Activated B cell treated with CpG ODN at 0.5 μM for 24 hours (primary cell): ENCODE measurements at regions not wholly inside any gene's neighbourhood (a gene's known extent, or its start where the extent isn't known, plus 50 kb on each side); places are given as distances from the start of the nearest gene placed in this dataset.

Source experiments
- ATAC-seq: fragments of 200-7000 bp; cut with Tn5 transposase; one replicate; pipeline ENCODE4 v1.10.0; 2021; ENCODE audit warnings: low read depth, mild to moderate bottlenecking, moderate library complexity
- CTCF ChIA-PET: fragments of 350-600 bp; sonication (Branson Sonifier 250); formaldehyde crosslinking; loops from one replicate; lab custom pipeline; 2021; ENCODE audit warnings: antibody characterized with exemption; lab: Charles Lee
- POLR2A ChIA-PET: fragments of 350-600 bp; sonication (Branson Sonifier 250); formaldehyde crosslinking; loops from one replicate; lab custom pipeline; 2021; ENCODE audit warnings: antibody characterized with exemption; lab: Charles Lee
- DNase-seq: peaks from one replicate; pipeline ENCODE4 v3.0.0; 2022
- H3K27ac Mint-ChIP-seq: one replicate; pipeline ENCODE4 v1.8.0; 2020; ENCODE audit warnings: mixed read lengths
- H3K27me3 Mint-ChIP-seq: one replicate; pipeline ENCODE4 v1.8.0; 2021; ENCODE audit warnings: mixed read lengths
- H3K36me3 Mint-ChIP-seq: one replicate; pipeline ENCODE4 v1.8.0; 2021; ENCODE audit warnings: low read depth, mixed read lengths
- H3K4me1 Mint-ChIP-seq: one replicate; pipeline ENCODE4 v1.8.0; 2021; ENCODE audit warnings: mixed read lengths
- H3K4me3 Mint-ChIP-seq: one replicate; pipeline ENCODE4 v1.8.0; 2020; ENCODE audit warnings: mild to moderate bottlenecking, mixed read lengths
- H3K9me3 Mint-ChIP-seq: one replicate; pipeline ENCODE4 v1.8.0; 2020; ENCODE audit warnings: mixed read lengths
- CTCF ChIP-seq: fragments of 200-600 bp; IDR thresholded peaks from one replicate; pipeline ENCODE4 v1.8.0; 2022; ENCODE audit warnings: antibody characterized with exemption, mild to moderate bottlenecking
- intact Hi-C: fragments of 100-400 bp; cut with micrococcal nuclease; formaldehyde crosslinking; loops from one replicate; pipeline ENCODE4 v1.15.1; 2024

- Mint-ChIP-seq H3K36me3 (no peaks in the 10 kb centered on the region), H3K9me3 (peaks cover 2% of the 10 kb centered on the region), H3K4me3 (no peak overlapping the region), H3K27me3 (no peaks in the 10 kb centered on the region), H3K27ac (no peak overlapping the region), H3K4me1 (no peaks in the 10 kb centered on the region)
- ATAC-seq (no peak), DNase-seq (no peak)
- POLR2A ChIA-PET, result no interaction called here
- TF ChIP-seq CTCF, result no peak
- CTCF ChIA-PET, result no interaction called here
- intact Hi-C loops, result no loop called here
Observed at GRCh38 chr7:49260538-49260937, 336.2 kb downstream of the CDC14C start.

GRCh38 chr7:49261928-49262327 lies 337.6 kb downstream of the CDC14C start:
- intact Hi-C loops, result no loop called here
- Mint-ChIP-seq H3K27me3 (no peaks in the 10 kb centered on the region), H3K9me3 (no peaks in the 10 kb centered on the region), H3K4me1 (no peaks in the 10 kb centered on the region), H3K4me3 (no peak overlapping the region), H3K27ac (no peak overlapping the region), H3K36me3 (no peaks in the 10 kb centered on the region)
- no peak for DNase-seq
- no peak for TF ChIP-seq CTCF
- no peak for ATAC-seq
- POLR2A ChIA-PET, result no interaction called here
- CTCF ChIA-PET, result no interaction called here

- Mint-ChIP-seq H3K4me3 (no peak overlapping the region), H3K27ac (no peak overlapping the region), H3K36me3 (no peaks in the 10 kb centered on the region), H3K27me3 (no peaks in the 10 kb centered on the region), H3K4me1 (no peaks in the 10 kb centered on the region), H3K9me3 (no peaks in the 10 kb centered on the region)
- ATAC-seq (no peak), DNase-seq (no peak)
- no peak for TF ChIP-seq CTCF
- intact Hi-C loops, result no loop called here
- CTCF ChIA-PET, result no interaction called here
- POLR2A ChIA-PET, result no interaction called here
Observed at GRCh38 chr7:49264530-49264929, 340.2 kb downstream of the CDC14C start.

GRCh38 chr7:49273897-49274296 lies 349.6 kb downstream of the CDC14C start:
- DNase-seq (no peak), ATAC-seq (no peak)
- intact Hi-C loops, result no loop called here
- no peak for TF ChIP-seq CTCF
- Mint-ChIP-seq H3K9me3 (peaks cover 2% of the 10 kb centered on the region), H3K27ac (no peak overlapping the region), H3K36me3 (no peaks in the 10 kb centered on the region), H3K4me3 (no peak overlapping the region), H3K4me1 (no peaks in the 10 kb centered on the region), H3K27me3 (no peaks in the 10 kb centered on the region)
- POLR2A ChIA-PET, result no interaction called here
- CTCF ChIA-PET, result no interaction called here

GRCh38 chr7:49279891-49280290 lies 355.5 kb downstream of the CDC14C start:
- ChIA-PET CTCF (no interaction called here), POLR2A (no interaction called here)
- no peak for TF ChIP-seq CTCF
- H3K9me3 Mint-ChIP-seq, result peaks cover 2% of the 10 kb centered on the region
- H3K36me3 Mint-ChIP-seq, result no peaks in the 10 kb centered on the region
- H3K27me3 Mint-ChIP-seq, result no peaks in the 10 kb centered on the region
- ATAC-seq, result no peak
- DNase-seq, result no peak
- intact Hi-C loops, result no loop called here
- H3K4me3 Mint-ChIP-seq, result no peak overlapping the region
- no peaks in the 10 kb centered on the region for H3K4me1 Mint-ChIP-seq
- H3K27ac Mint-ChIP-seq, result no peak overlapping the region
